SK-N-SH (cell line): ENCODE measurements at regions not wholly inside any gene's neighbourhood (a gene's known extent, or its start where the extent isn't known, plus 50 kb on each side); places are given as distances from the start of the nearest gene placed in this dataset.

Experiments used
- CTCF ChIA-PET: fragments of 300-600, 350-600 bp; formaldehyde crosslinking; extraction: SDS; loops from one replicate; lab custom pipeline; 2021; lab: Yijun Ruan, JAX
- POLR2A ChIA-PET: fragments of 350-600 bp; sonication (Branson Sonifier 250); formaldehyde crosslinking; extraction: SDS; loops from one replicate; lab custom pipeline; 2020; ENCODE audit warnings: antibody characterized with exemption, inconsistent platforms; lab: Yijun Ruan, JAX
- DNase-seq: peaks from one replicate; pipeline ENCODE4 v3.0.0; 2012
- H2AFZ ChIP-seq: fragments of 200-600 bp; sonication (generic); 2 replicates; pipeline ENCODE4 v1.8.1; 2016; ENCODE audit warnings: antibody characterized with exemption, mild to moderate bottlenecking, low read depth
- H3F3A ChIP-seq: fragments of 200-600 bp; sonication (generic); replicated peaks from 2 replicates; pipeline ENCODE3; 2016; ENCODE audit warnings: antibody characterized with exemption, mild to moderate bottlenecking; ENCODE audit not compliant: insufficient read depth
- H3K27ac ChIP-seq, 2 experiments: fragments of 200-500 bp in 1 of 2; fragments of 200-600 bp in 1 of 2; sonication (Bioruptor generic) in 1 of 2; sonication (generic), shearing (Covaris generic) in 1 of 2; 2 replicates each; pipeline versions ENCODE4 v1.5.1 to v1.6.1; 2014 to 2016; ENCODE audit warnings: low read depth in 2 of 2, inconsistent platforms in 1 of 2, low read length in 1 of 2, mild to moderate bottlenecking in 1 of 2, mixed read lengths in 1 of 2
- H3K27me3 ChIP-seq: fragments of 200-600 bp; sonication (generic), shearing (Covaris generic); 2 replicates; pipeline ENCODE4 v1.6.1; 2016; ENCODE audit warnings: mixed run types; ENCODE audit not compliant: insufficient read depth
- H3K36me3 ChIP-seq, 2 experiments: fragments of 200-500 bp in 1 of 2; fragments of 200-600 bp in 1 of 2; sonication (Bioruptor generic) in 1 of 2; sonication (generic) in 1 of 2; replicated peaks in 1 of 2; 2 replicates each; pipeline versions ENCODE3 to v1.5.1; 2014 to 2016; ENCODE audit warnings: low read length in 1 of 2, mild to moderate bottlenecking in 1 of 2; ENCODE audit not compliant: insufficient read depth in 2 of 2, control insufficient read depth in 1 of 2
- H3K4me1 ChIP-seq, 2 experiments: fragments of 200-500 bp in 1 of 2; fragments of 200-600 bp in 1 of 2; sonication (Bioruptor generic) in 1 of 2; sonication (generic), shearing (Covaris generic) in 1 of 2; 2 replicates each; pipeline versions ENCODE4 v1.5.1 to v1.6.1; 2014 to 2016; ENCODE audit warnings: low read depth in 1 of 2, low read length in 1 of 2, mixed run types in 1 of 2; ENCODE audit not compliant: insufficient read depth in 2 of 2, control insufficient read depth in 1 of 2
- H3K4me2 ChIP-seq: fragments of 200-600 bp; sonication (generic), shearing (Covaris generic); 2 replicates; pipeline ENCODE4 v1.6.1; 2017; ENCODE audit warnings: mixed run types
- H3K4me3 ChIP-seq, 2 experiments: fragments of 200-500 bp in 1 of 2; fragments of 200-600 bp in 1 of 2; sonication (Bioruptor generic) in 1 of 2; sonication (generic), shearing (Covaris generic) in 1 of 2; 2 replicates each; pipeline versions ENCODE4 v1.5.1 to v1.8.1; 2014 to 2016; ENCODE audit warnings: low read depth in 2 of 2, inconsistent platforms in 1 of 2, low read length in 1 of 2, mild to moderate bottlenecking in 1 of 2, mixed read lengths in 1 of 2, moderate library complexity in 1 of 2
- H3K79me2 ChIP-seq: fragments of 200-600 bp; sonication (generic); 2 replicates; pipeline ENCODE4 v1.8.1; 2017; ENCODE audit warnings: mild to moderate bottlenecking; ENCODE audit not compliant: insufficient read depth
- H3K9ac ChIP-seq: fragments of 200-600 bp; sonication (generic); 2 replicates; pipeline ENCODE4 v1.6.1; 2017; ENCODE audit warnings: mixed run types
- H3K9me2 ChIP-seq: fragments of 200-600 bp; sonication (generic); 2 replicates; pipeline ENCODE4 v1.6.1; 2017; ENCODE audit warnings: mixed run types
- H3K9me3 ChIP-seq: fragments of 200-600 bp; sonication (generic); 2 replicates; pipeline ENCODE4 v1.6.1; 2017; ENCODE audit warnings: mixed run types, mild to moderate bottlenecking, moderate library complexity
- H4K20me1 ChIP-seq: fragments of 200-600 bp; sonication (generic); 2 replicates; pipeline ENCODE4 v1.6.1; 2017; ENCODE audit warnings: mild to moderate bottlenecking, mixed run types; ENCODE audit not compliant: insufficient read depth
- EP300 ChIP-seq, 2 experiments: IDR thresholded peaks; 2 replicates each; pipeline versions ENCODE4 v1.4.0 to v1.6.1; 2012; ENCODE audit warnings: borderline replicate concordance in 1 of 2, low read depth in 1 of 2, low read length in 1 of 2
- GABPA ChIP-seq: IDR thresholded peaks from 2 replicates; pipeline ENCODE4 v1.4.0; 2012; ENCODE audit warnings: low read depth, mild to moderate bottlenecking
- GATA2 ChIP-seq: sonication (generic); formaldehyde crosslinking; IDR thresholded peaks from 2 replicates; pipeline ENCODE4 v1.5.0; 2020; ENCODE audit warnings: mild to moderate bottlenecking, missing genetic modification reagents
- JUND ChIP-seq: IDR thresholded peaks from 2 replicates; pipeline ENCODE4 v1.4.0; 2012
- MAX ChIP-seq: IDR thresholded peaks from 2 replicates; pipeline ENCODE4 v1.4.0; 2012; ENCODE audit warnings: low read depth
- NFIC ChIP-seq: IDR thresholded peaks from 2 replicates; pipeline ENCODE4 v1.4.0; 2012; ENCODE audit warnings: borderline replicate concordance
- POLR2AphosphoS5 ChIP-seq: IDR thresholded peaks from 2 replicates; pipeline ENCODE4 v1.6.1; 2012; ENCODE audit warnings: low read depth, low read length
- RXRA ChIP-seq: IDR thresholded peaks from 2 replicates; pipeline ENCODE4 v1.4.0; 2012; ENCODE audit warnings: low read depth, mild to moderate bottlenecking, borderline replicate concordance
- SIN3A ChIP-seq: IDR thresholded peaks from 2 replicates; pipeline ENCODE4 v1.6.1; 2012; ENCODE audit warnings: low read depth, mild to moderate bottlenecking, low read length, moderate library complexity, borderline replicate concordance
- TAF1 ChIP-seq: IDR thresholded peaks from 2 replicates; pipeline ENCODE4 v1.6.1; 2012; ENCODE audit warnings: low read depth, mild to moderate bottlenecking, low read length, moderate library complexity, borderline replicate concordance
- TCF12 ChIP-seq: IDR thresholded peaks from 2 replicates; pipeline ENCODE4 v1.4.0; 2012
- TEAD4 ChIP-seq: IDR thresholded peaks from 2 replicates; pipeline ENCODE4 v1.4.0; 2012; ENCODE audit warnings: mild to moderate bottlenecking, borderline replicate concordance; ENCODE audit not compliant: insufficient read depth
- WGBS: methylation state at CpG from one replicate; pipeline ENCODE4 v1.1.6; 2017; ENCODE audit warnings: low lambda C conversion rate; 5-methylcytosine and 5-hydroxymethylcytosine counted together
- TF ChIP-seq, protein P1 (sequence below): fragments of 150-350 bp; IDR thresholded peaks from 2 replicates; pipeline ENCODE4 v1.6.1; 2017; ENCODE audit warnings: antibody characterized with exemption, low read length, low read depth, borderline replicate concordance

DNA sequence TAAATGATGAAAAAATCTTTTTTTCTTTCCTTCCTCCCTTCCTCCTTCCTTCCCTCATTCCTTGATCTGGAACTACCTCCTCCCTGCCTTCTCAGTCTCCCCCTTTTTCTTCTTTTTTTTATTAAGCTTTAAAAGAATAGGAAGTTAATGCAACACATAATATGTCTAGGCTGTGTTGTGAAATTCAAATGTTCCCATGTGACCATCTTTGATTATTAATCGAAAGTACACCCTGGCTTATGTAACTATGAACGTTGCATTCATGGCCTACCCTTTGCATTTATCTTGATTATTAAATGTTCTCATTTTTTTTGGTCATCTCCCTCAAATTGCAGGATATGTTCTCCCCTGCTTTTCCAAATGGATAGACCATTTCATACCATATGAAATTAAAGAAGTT is 376.0 kb downstream of the DSEL start:
- H2AFZ ChIP-seq = no peak overlapping the region
- no peaks in the 10 kb centered on the region for H3K27me3 ChIP-seq
- H3K9me3 ChIP-seq = no peaks in the 10 kb centered on the region; the same call in 1 of the 2 replicates
- no peaks in the 10 kb centered on the region for H3K9me2 ChIP-seq
- no peak for TF ChIP-seq SIN3A
- TF ChIP-seq GABPA = no peak
- no peak for TF ChIP-seq GATA2
- TF ChIP-seq TAF1 = no peak
- TF ChIP-seq JUND = no peak
- no peak for TF ChIP-seq RXRA
- TF ChIP-seq, protein P1, sequence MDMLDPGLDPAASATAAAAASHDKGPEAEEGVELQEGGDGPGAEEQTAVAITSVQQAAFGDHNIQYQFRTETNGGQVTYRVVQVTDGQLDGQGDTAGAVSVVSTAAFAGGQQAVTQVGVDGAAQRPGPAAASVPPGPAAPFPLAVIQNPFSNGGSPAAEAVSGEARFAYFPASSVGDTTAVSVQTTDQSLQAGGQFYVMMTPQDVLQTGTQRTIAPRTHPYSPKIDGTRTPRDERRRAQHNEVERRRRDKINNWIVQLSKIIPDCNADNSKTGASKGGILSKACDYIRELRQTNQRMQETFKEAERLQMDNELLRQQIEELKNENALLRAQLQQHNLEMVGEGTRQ = no peak
- no peak for TF ChIP-seq EP300 (IDR thresholded peaks at IDR 0.05; ENCODE audit: borderline replicate concordance in 1 of 2, low read depth in 1 of 2, low read length in 1 of 2)
- no peak overlapping the region for H3K27ac ChIP-seq
- no peaks in the 10 kb centered on the region for H3F3A ChIP-seq
- POLR2A ChIA-PET = no interaction called here
- H3K4me2 ChIP-seq = no peak overlapping the region
- H3K79me2 ChIP-seq = no peaks in the 10 kb centered on the region
- H3K36me3 ChIP-seq = no peaks in the 10 kb centered on the region
- no peak overlapping the region for H3K9ac ChIP-seq
- no peaks in the 10 kb centered on the region for H4K20me1 ChIP-seq
- no peak for DNase-seq
- CTCF ChIA-PET = no interaction called here
- WGBS = 56% methylated on average over 2 of the region's 2 CpGs
- H3K4me3 ChIP-seq = no peak overlapping the region
- peaks cover 0 to 4% of the 10 kb centered on the region in 2 experiments; a peak in 1 of 4 replicates for H3K4me1 ChIP-seq

DNA sequence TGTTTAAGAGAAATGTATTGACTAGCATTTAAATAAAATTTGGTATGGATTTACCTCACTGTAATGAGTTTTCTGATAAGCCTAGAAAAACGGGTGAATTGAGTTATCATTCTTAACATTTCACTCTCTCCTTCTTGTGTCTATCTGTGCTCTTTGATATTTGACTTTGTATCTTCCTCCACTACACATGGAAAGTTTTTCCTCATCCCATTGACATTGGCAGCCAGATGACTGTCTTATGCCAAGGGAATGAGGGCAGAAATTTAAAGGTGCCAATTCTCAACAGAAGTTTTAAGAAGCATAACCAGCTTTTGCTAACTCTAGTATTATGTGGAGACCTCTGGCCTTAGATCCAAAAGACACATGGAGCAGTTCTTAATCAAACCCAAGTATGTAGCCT is 376.6 kb downstream of the DSEL start:
- no peaks in the 10 kb centered on the region for H4K20me1 ChIP-seq
- CTCF ChIA-PET = no interaction called here
- no peak overlapping the region for H2AFZ ChIP-seq
- H3K36me3 ChIP-seq = no peaks in the 10 kb centered on the region
- H3K27ac ChIP-seq = no peak overlapping the region
- H3K4me1 ChIP-seq = peaks cover 0 to 4% of the 10 kb centered on the region in 2 experiments; a peak in 1 of 4 replicates
- TF ChIP-seq NFIC (no peak), TCF12 (no peak), MAX (no peak), POLR2AphosphoS5 (no peak), TEAD4 (no peak)
- TF ChIP-seq, protein P1 = no peak
- H3K27me3 ChIP-seq = no peaks in the 10 kb centered on the region
- no peaks in the 10 kb centered on the region; the same call in 1 of the 2 replicates for H3K9me3 ChIP-seq
- WGBS = 33% methylated on average over 1 of the region's 1 CpG
- H3K79me2 ChIP-seq = no peaks in the 10 kb centered on the region
- no peak overlapping the region for H3K9ac ChIP-seq
- H3F3A ChIP-seq = no peaks in the 10 kb centered on the region
- no peaks in the 10 kb centered on the region for H3K9me2 ChIP-seq
- no peak for DNase-seq
- no peak overlapping the region for H3K4me3 ChIP-seq
- H3K4me2 ChIP-seq = no peak overlapping the region
- POLR2A ChIA-PET = no interaction called here
